Jurkat, Clone E6-1 (cell line): ENCODE measurements at regions not wholly inside any gene's neighbourhood (a gene's known extent, or its start where the extent isn't known, plus 50 kb on each side); places are given as distances from the start of the nearest gene placed in this dataset.
"Not testable (repeated sequence)": the region's sequence is repeated elsewhere in the genome, so short reads cannot be mapped to it uniquely, and the experiment has no call there.

Experiments
- DNase-seq: peaks from one replicate; pipeline ENCODE4 v3.0.0-alpha.2; 2011; ENCODE audit warnings: low read depth, low spot score
- H3K4me3 ChIP-seq: 2 replicates; pipeline ENCODE4 v1.5.1; 2011; ENCODE audit warnings: mild to moderate bottlenecking, low read length, control low read depth, moderate library complexity

- DNase-seq = no peak
- no peak overlapping the region for H3K4me3 ChIP-seq
Observed at GRCh38 chr6:92684386-92684785, 735.0 kb downstream of the EPHA7 start.

- DNase-seq = no peak
- no peak overlapping the region for H3K4me3 ChIP-seq
Observed at GRCh38 chr6:92683748-92684147, 735.6 kb downstream of the EPHA7 start.

- H3K4me3 ChIP-seq = no peak overlapping the region
- no peak for DNase-seq
Observed at GRCh38 chr6:92682516-92683398, 736.6 kb downstream of the EPHA7 start.

- H3K4me3 ChIP-seq = no peak overlapping the region
- no peak for DNase-seq
Observed at GRCh38 chr6:92681401-92681800, 738.0 kb downstream of the EPHA7 start.

- DNase-seq, H3K4me3 ChIP-seq: not testable (repeated sequence)
Observed at GRCh38 chr6:92671462-92671861, 747.9 kb downstream of the EPHA7 start.

GRCh38 chr6:92667843-92668242 is 751.5 kb downstream of the EPHA7 start:
- no peak for DNase-seq

GRCh38 chr6:92648364-92649086 is 770.8 kb downstream of the EPHA7 start:
- H3K4me3 ChIP-seq = no peak overlapping the region
- DNase-seq = no peak

More at GRCh38 chr6:92667843-92668242, 751.5 kb downstream of the EPHA7 start:
- H3K4me3 ChIP-seq = no peak overlapping the region

GRCh38 chr6:92647630-92648029 is 771.7 kb downstream of the EPHA7 start:
- no peak for DNase-seq

GRCh38 chr6:92644104-92644791 is 775.1 kb downstream of the EPHA7 start:
- H3K4me3 ChIP-seq = not testable (repeated sequence)
- DNase-seq = peak; percentile 30

More at GRCh38 chr6:92647630-92648029, 771.7 kb downstream of the EPHA7 start:
- no peak overlapping the region for H3K4me3 ChIP-seq

- H3K4me3 ChIP-seq = no peak overlapping the region
- DNase-seq = no peak
Observed at GRCh38 chr6:92635553-92636153, 783.7 kb downstream of the EPHA7 start.

- no peak for DNase-seq
- H3K4me3 ChIP-seq = no peak overlapping the region
Observed at GRCh38 chr6:92634561-92634960, 784.8 kb downstream of the EPHA7 start.

- no peak for DNase-seq
Observed at GRCh38 chr6:92623431-92623830, 795.9 kb downstream of the EPHA7 start.

GRCh38 chr6:92617721-92618120 is 801.6 kb downstream of the EPHA7 start:
- peak; percentile 93 for DNase-seq
- H3K4me3 ChIP-seq = no peak overlapping the region

More at GRCh38 chr6:92623431-92623830, 795.9 kb downstream of the EPHA7 start:
- no peak overlapping the region for H3K4me3 ChIP-seq

- no peak overlapping the region for H3K4me3 ChIP-seq
- no peak for DNase-seq
Observed at GRCh38 chr6:92608751-92609150, 810.6 kb downstream of the EPHA7 start.

GRCh38 chr6:92593201-92593600 is 826.2 kb downstream of the EPHA7 start:
- DNase-seq = no peak
- no peak overlapping the region for H3K4me3 ChIP-seq

- DNase-seq = no peak
- H3K4me3 ChIP-seq = no peak overlapping the region
Observed at GRCh38 chr6:92589996-92590395, 829.4 kb downstream of the EPHA7 start.

- DNase-seq = no peak
- H3K4me3 ChIP-seq = no peak overlapping the region
Observed at GRCh38 chr6:92588148-92588547, 831.2 kb downstream of the EPHA7 start.

- DNase-seq = no peak
- no peak overlapping the region for H3K4me3 ChIP-seq
Observed at GRCh38 chr6:92587525-92587924, 831.8 kb downstream of the EPHA7 start.

GRCh38 chr6:92586236-92586977 is 833.0 kb downstream of the EPHA7 start:
- no peak overlapping the region for H3K4me3 ChIP-seq
- DNase-seq = no peak
